ENCODE measurements at regions not wholly inside any gene's neighbourhood (a gene's known extent, or its start where the extent isn't known, plus 50 kb on each side); places are given as distances from the start of the nearest gene placed in this dataset.

GRCh38 chr15:88714782-88715372 lies 76.1 kb downstream of the ISG20 start:
- TF ChIP-seq, protein P1, sequence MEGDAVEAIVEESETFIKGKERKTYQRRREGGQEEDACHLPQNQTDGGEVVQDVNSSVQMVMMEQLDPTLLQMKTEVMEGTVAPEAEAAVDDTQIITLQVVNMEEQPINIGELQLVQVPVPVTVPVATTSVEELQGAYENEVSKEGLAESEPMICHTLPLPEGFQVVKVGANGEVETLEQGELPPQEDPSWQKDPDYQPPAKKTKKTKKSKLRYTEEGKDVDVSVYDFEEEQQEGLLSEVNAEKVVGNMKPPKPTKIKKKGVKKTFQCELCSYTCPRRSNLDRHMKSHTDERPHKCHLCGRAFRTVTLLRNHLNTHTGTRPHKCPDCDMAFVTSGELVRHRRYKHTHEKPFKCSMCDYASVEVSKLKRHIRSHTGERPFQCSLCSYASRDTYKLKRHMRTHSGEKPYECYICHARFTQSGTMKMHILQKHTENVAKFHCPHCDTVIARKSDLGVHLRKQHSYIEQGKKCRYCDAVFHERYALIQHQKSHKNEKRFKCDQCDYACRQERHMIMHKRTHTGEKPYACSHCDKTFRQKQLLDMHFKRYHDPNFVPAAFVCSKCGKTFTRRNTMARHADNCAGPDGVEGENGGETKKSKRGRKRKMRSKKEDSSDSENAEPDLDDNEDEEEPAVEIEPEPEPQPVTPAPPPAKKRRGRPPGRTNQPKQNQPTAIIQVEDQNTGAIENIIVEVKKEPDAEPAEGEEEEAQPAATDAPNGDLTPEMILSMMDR (IDR thresholded peaks at IDR 0.05): no peak
- H3K36me3 ChIP-seq (replicated peaks in 1 of 2; ENCODE audit: control insufficient read depth in 1 of 2, insufficient read depth in 2 of 2, low read length in 2 of 2): no peaks in the 10 kb centered on the region
- Mint-ChIP-seq H3K36me3 (no peaks in the 10 kb centered on the region), H3K27me3 (ENCODE audit: low read depth in 3 of 3) (peaks cover 2 to 11% (median 3%) of the 10 kb centered on the region in 3 donors), H3K9me3 (peaks cover 0 to 3% (median 0%) of the 10 kb centered on the region in 7 donors), H3K4me3 (no peak overlapping the region), H3K27ac (no peak overlapping the region), H3K4me1 (no peaks in the 10 kb centered on the region)
- no peaks in the 10 kb centered on the region for H3K4me1 ChIP-seq (ENCODE audit: control insufficient read depth in 1 of 2, insufficient read depth in 2 of 2, low read length in 2 of 2)
- H3K4me2 ChIP-seq (replicated peaks; ENCODE audit: extremely low read depth, low read length, poor library complexity, severe bottlenecking): no peak overlapping the region
- intact Hi-C loops (cut with micrococcal nuclease): no loop called here
- no peak overlapping the region for H2AFZ ChIP-seq (ENCODE audit: insufficient read depth, low read depth, low read length, poor library complexity, severe bottlenecking)
- no peaks in the 10 kb centered on the region for H3K79me2 ChIP-seq (ENCODE audit: insufficient read depth, low read length)
- H3K27ac ChIP-seq (ENCODE audit: low read depth in 1 of 2, low read length in 2 of 2): no peak overlapping the region
- no peaks in the 10 kb centered on the region for H3K9me3 ChIP-seq (replicated peaks in 1 of 2; ENCODE audit: control insufficient read depth in 1 of 2, insufficient read depth in 1 of 2, low read length in 2 of 2)
- no peak for DNase-seq
- no peaks in the 10 kb centered on the region for H4K20me1 ChIP-seq (ENCODE audit: insufficient read depth, low read length)
- no peak overlapping the region for H3K4me3 ChIP-seq (replicated peaks in 1 of 3; ENCODE audit: low read depth in 2 of 3, low read length in 3 of 3)
- WGBS (ENCODE audit: insufficient coverage): 90% methylated on average over 8 of the region's 9 CpGs
- no peak overlapping the region for H3K9ac ChIP-seq (ENCODE audit: insufficient read depth, low read length, poor library complexity, severe bottlenecking)
- H3K27me3 ChIP-seq (ENCODE audit: control insufficient read depth in 2 of 2, insufficient read depth in 2 of 2, low read length in 2 of 2): peaks cover 0 to 7% of the 10 kb centered on the region in 2 donors

GRCh38 chr15:88716543-88717381 lies 77.9 kb downstream of the ISG20 start:
- Histone ChIP-seq H3K4me1 (ENCODE audit: control insufficient read depth in 1 of 2, insufficient read depth in 2 of 2, low read length in 2 of 2) (no peaks in the 10 kb centered on the region), H3K36me3 (replicated peaks in 1 of 2; ENCODE audit: control insufficient read depth in 1 of 2, insufficient read depth in 2 of 2, low read length in 2 of 2) (no peaks in the 10 kb centered on the region), H3K27ac (ENCODE audit: low read depth in 1 of 2, low read length in 2 of 2) (no peak overlapping the region), H3K79me2 (ENCODE audit: insufficient read depth, low read length) (no peaks in the 10 kb centered on the region), H3K9me3 (replicated peaks in 1 of 2; ENCODE audit: control insufficient read depth in 1 of 2, insufficient read depth in 1 of 2, low read length in 2 of 2) (no peaks in the 10 kb centered on the region), H3K4me2 (replicated peaks; ENCODE audit: extremely low read depth, low read length, poor library complexity, severe bottlenecking) (no peak overlapping the region), H3K4me3 (replicated peaks in 1 of 3; ENCODE audit: low read depth in 2 of 3, low read length in 3 of 3) (no peak overlapping the region), H3K9ac (ENCODE audit: insufficient read depth, low read length, poor library complexity, severe bottlenecking) (no peak overlapping the region), H2AFZ (ENCODE audit: insufficient read depth, low read depth, low read length, poor library complexity, severe bottlenecking) (no peak overlapping the region), H4K20me1 (ENCODE audit: insufficient read depth, low read length) (no peaks in the 10 kb centered on the region), H3K27me3 (ENCODE audit: control insufficient read depth in 2 of 2, insufficient read depth in 2 of 2, low read length in 2 of 2) (peaks cover 0 to 5% of the 10 kb centered on the region in 2 donors)
- Mint-ChIP-seq H3K27ac (no peak overlapping the region), H3K9me3 (peaks cover 0 to 2% (median 0%) of the 10 kb centered on the region in 7 donors), H3K4me3 (no peak overlapping the region), H3K36me3 (no peaks in the 10 kb centered on the region), H3K27me3 (ENCODE audit: low read depth in 3 of 3) (peaks cover 2 to 8% (median 5%) of the 10 kb centered on the region in 3 donors), H3K4me1 (no peaks in the 10 kb centered on the region)
- no peak for DNase-seq
- intact Hi-C loops (cut with micrococcal nuclease): no loop called here
- TF ChIP-seq, protein P1 (IDR thresholded peaks at IDR 0.05): no peak
- WGBS (ENCODE audit: insufficient coverage): 86% methylated on average over 9 of the region's 20 CpGs
